Mononuclear cell (primary cell): ENCODE measurements at regions not wholly inside any gene's neighbourhood (a gene's known extent, or its start where the extent isn't known, plus 50 kb on each side); places are given as distances from the start of the nearest gene placed in this dataset.
"Not testable (repeated sequence)": the region's sequence is repeated elsewhere in the genome, so short reads cannot be mapped to it uniquely, and the experiment has no call there.

Source experiments
- H3K27me3 ChIP-seq: 2 replicates; pipeline ENCODE4 v1.6.0; 2011; ENCODE audit warnings: low read length, control low read depth; ENCODE audit not compliant: insufficient read depth
- H3K4me1 ChIP-seq: 2 replicates; pipeline ENCODE4 v1.5.1; 2011; ENCODE audit warnings: mild to moderate bottlenecking, low read length, control low read depth; ENCODE audit not compliant: insufficient read depth
- H3K4me3 ChIP-seq: 2 replicates; pipeline ENCODE4 v1.5.1; 2011; ENCODE audit warnings: mild to moderate bottlenecking, low read length, moderate library complexity
- H3K9me3 ChIP-seq: 2 replicates; pipeline ENCODE4 v1.5.1; 2011; ENCODE audit warnings: low read depth, mild to moderate bottlenecking, control low read depth, low read length

GRCh38 chr12:34404377-34405285 is 382.3 kb downstream of the ALG10 start:
- peaks cover 24% of the 10 kb centered on the region for H3K9me3 ChIP-seq
- H3K4me3 ChIP-seq = no peak overlapping the region
- H3K4me1 ChIP-seq = no peaks in the 10 kb centered on the region
- H3K27me3 ChIP-seq = no peaks in the 10 kb centered on the region

GRCh38 chr12:34405286-34406227 is 383.3 kb downstream of the ALG10 start:
- Histone ChIP-seq H3K27me3 (no peaks in the 10 kb centered on the region), H3K4me3 (no peak overlapping the region), H3K9me3 (peaks cover 28% of the 10 kb centered on the region), H3K4me1 (no peaks in the 10 kb centered on the region)

- Histone ChIP-seq H3K9me3 (peaks cover 34% of the 10 kb centered on the region), H3K4me1 (no peaks in the 10 kb centered on the region), H3K27me3 (no peaks in the 10 kb centered on the region), H3K4me3 (no peak overlapping the region)
Observed at GRCh38 chr12:34406228-34406995, 384.1 kb downstream of the ALG10 start.

- Histone ChIP-seq H3K4me1 (no peaks in the 10 kb centered on the region), H3K4me3 (no peak overlapping the region), H3K9me3 (peaks cover 34% of the 10 kb centered on the region), H3K27me3 (no peaks in the 10 kb centered on the region)
Observed at GRCh38 chr12:34406996-34407300, 384.7 kb downstream of the ALG10 start.

GRCh38 chr12:34407813-34408212 is 385.5 kb downstream of the ALG10 start:
- Histone ChIP-seq H3K4me3 (no peak overlapping the region), H3K9me3 (peaks cover 37% of the 10 kb centered on the region), H3K27me3 (no peaks in the 10 kb centered on the region), H3K4me1 (no peaks in the 10 kb centered on the region)

GRCh38 chr12:34431509-34431908 is 409.2 kb downstream of the ALG10 start:
- H3K4me3 ChIP-seq, H3K4me1 ChIP-seq, H3K27me3 ChIP-seq: not testable (repeated sequence)
- peaks cover 40% of the 10 kb centered on the region for H3K9me3 ChIP-seq
